SK-N-SH (cell line): ENCODE measurements at regions not wholly inside any gene's neighbourhood (a gene's known extent, or its start where the extent isn't known, plus 50 kb on each side); places are given as distances from the start of the nearest gene placed in this dataset.

Source experiments
- CTCF ChIP-seq: fragments of 200-600 bp; sonication (generic); IDR thresholded peaks from 2 replicates; pipeline ENCODE4 v1.6.1; 2017; ENCODE audit warnings: antibody characterized with exemption, mild to moderate bottlenecking, moderate library complexity
- ELF1 ChIP-seq: IDR thresholded peaks from 2 replicates; pipeline ENCODE4 v1.4.0; 2012
- MAX ChIP-seq: IDR thresholded peaks from 2 replicates; pipeline ENCODE4 v1.4.0; 2012; ENCODE audit warnings: low read depth
- NFIC ChIP-seq: IDR thresholded peaks from 2 replicates; pipeline ENCODE4 v1.4.0; 2012; ENCODE audit warnings: borderline replicate concordance
- POLR2AphosphoS5 ChIP-seq: IDR thresholded peaks from 2 replicates; pipeline ENCODE4 v1.6.1; 2012; ENCODE audit warnings: low read depth, low read length
- SMC3 ChIP-seq: IDR thresholded peaks from 2 replicates; pipeline ENCODE4 v1.6.1; 2012; ENCODE audit warnings: low read depth, low read length, improper control_type of control experiment

GRCh38 chr15:58240191-58240932, 102.2 kb downstream of the AQP9 start:
- TF ChIP-seq POLR2AphosphoS5 (no peak), CTCF (no peak), ELF1 (no peak), SMC3 (no peak), NFIC (no peak), MAX (no peak)
